ENCODE measurements at regions not wholly inside any gene's neighbourhood (a gene's known extent, or its start where the extent isn't known, plus 50 kb on each side); places are given as distances from the start of the nearest gene placed in this dataset.

- no peak overlapping the region for H3K4me3 ChIP-seq (ENCODE audit: low read length)
- TF ChIP-seq CTCF (conservative IDR thresholded peaks at IDR 0.05; ENCODE audit: low read depth, low read length) = no peak
- no peak for DNase-seq (ENCODE audit: low read depth)
Measured at GRCh38 chr10:91120348-91120747, 100.1 kb upstream of the PCGF5 start.

GRCh38 chr10:91123261-91123660, 97.2 kb upstream of the PCGF5 start:
- DNase-seq (ENCODE audit: low read depth) = no peak
- TF ChIP-seq CTCF (conservative IDR thresholded peaks at IDR 0.05; ENCODE audit: low read depth, low read length) = no peak
- no peak overlapping the region for H3K4me3 ChIP-seq (ENCODE audit: low read length)

- DNase-seq (ENCODE audit: low read depth) = no peak
- no peak overlapping the region for H3K4me3 ChIP-seq (ENCODE audit: low read length)
- no peak for TF ChIP-seq CTCF (conservative IDR thresholded peaks at IDR 0.05; ENCODE audit: low read depth, low read length)
Measured at GRCh38 chr10:91124016-91124415, 96.4 kb upstream of the PCGF5 start.

GRCh38 chr10:91126471-91126870, 94.0 kb upstream of the PCGF5 start:
- no peak for DNase-seq (ENCODE audit: low read depth)
- no peak for TF ChIP-seq CTCF (conservative IDR thresholded peaks at IDR 0.05; ENCODE audit: low read depth, low read length)
- H3K4me3 ChIP-seq (ENCODE audit: low read length) = no peak overlapping the region

- TF ChIP-seq CTCF (conservative IDR thresholded peaks at IDR 0.05; ENCODE audit: low read depth, low read length) = no peak
- DNase-seq (ENCODE audit: low read depth) = no peak
- H3K4me3 ChIP-seq (ENCODE audit: low read length) = no peak overlapping the region
Measured at GRCh38 chr10:91127341-91128082, 93.0 kb upstream of the PCGF5 start.

GRCh38 chr10:91135113-91135512, 85.3 kb upstream of the PCGF5 start:
- TF ChIP-seq CTCF (conservative IDR thresholded peaks at IDR 0.05; ENCODE audit: low read depth, low read length) = no peak
- DNase-seq (ENCODE audit: low read depth) = no peak
- H3K4me3 ChIP-seq (ENCODE audit: low read length) = no peak overlapping the region

GRCh38 chr10:91137011-91137643, 83.3 kb upstream of the PCGF5 start:
- no peak for TF ChIP-seq CTCF (conservative IDR thresholded peaks at IDR 0.05; ENCODE audit: low read depth, low read length)
- DNase-seq (ENCODE audit: low read depth) = no peak
- H3K4me3 ChIP-seq (ENCODE audit: low read length) = no peak overlapping the region

Data from retinal pigment epithelial cell (primary cell).